ENCODE measurements at regions not wholly inside any gene's neighbourhood (a gene's known extent, or its start where the extent isn't known, plus 50 kb on each side); places are given as distances from the start of the nearest gene placed in this dataset.

- DNase-seq: no peak
These were observed 104.6 kb upstream of the BOD1 start for GRCh38 chr5:173720953-173721600.

GRCh38 chr5:173721601-173722232 lies 105.3 kb upstream of the BOD1 start:
- DNase-seq: no peak

GRCh38 chr5:173726846-173727557 lies 110.6 kb upstream of the BOD1 start:
- no peak for DNase-seq

DNA sequence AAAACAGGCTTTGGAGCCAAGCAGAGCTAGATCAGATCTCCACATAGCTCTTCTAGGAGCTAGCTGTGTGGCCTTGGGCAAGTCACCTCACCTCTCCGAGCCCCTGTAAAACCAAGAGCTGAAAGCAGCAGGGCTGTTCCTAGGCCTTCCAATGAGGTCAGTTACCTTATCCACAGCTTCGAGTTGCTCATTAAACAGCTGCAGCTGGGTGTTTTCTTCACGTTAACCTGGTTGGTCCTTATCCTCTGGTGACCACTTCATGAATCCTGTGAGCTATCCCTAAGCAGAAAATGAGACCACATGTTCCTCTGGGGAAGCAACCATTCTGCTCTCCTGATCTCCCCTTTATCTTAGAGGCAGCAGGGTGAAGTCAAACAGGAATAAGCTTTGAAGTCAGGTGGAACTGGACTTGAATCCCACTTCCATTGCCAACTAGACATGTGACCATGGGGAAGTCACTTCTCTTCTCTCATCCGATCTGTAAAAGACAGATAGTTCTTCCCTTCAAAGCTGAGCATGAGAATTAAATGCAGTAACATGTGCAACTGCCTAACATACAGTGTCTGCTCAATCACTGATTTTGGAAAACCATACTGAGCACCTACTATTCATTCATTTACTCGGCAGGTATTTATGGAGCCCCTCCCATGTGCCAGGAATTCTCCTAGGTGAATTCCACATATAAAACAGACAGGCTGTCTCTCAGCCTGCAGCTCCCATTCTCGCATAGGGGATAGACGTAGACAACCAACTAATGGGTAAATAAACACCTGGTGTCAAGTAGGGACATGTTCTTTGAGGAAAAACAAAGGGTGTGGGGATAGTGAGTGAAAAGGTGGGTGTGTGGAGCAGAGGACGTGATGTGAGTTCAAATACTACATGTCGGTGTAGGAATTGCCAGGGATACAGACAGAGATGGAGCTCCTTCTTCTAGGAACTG lies 111.7 kb upstream of the BOD1 start:
- DNase-seq: no peak

- no peak for DNase-seq
These were observed 112.8 kb upstream of the BOD1 start for GRCh38 chr5:173729079-173729765.

DNA sequence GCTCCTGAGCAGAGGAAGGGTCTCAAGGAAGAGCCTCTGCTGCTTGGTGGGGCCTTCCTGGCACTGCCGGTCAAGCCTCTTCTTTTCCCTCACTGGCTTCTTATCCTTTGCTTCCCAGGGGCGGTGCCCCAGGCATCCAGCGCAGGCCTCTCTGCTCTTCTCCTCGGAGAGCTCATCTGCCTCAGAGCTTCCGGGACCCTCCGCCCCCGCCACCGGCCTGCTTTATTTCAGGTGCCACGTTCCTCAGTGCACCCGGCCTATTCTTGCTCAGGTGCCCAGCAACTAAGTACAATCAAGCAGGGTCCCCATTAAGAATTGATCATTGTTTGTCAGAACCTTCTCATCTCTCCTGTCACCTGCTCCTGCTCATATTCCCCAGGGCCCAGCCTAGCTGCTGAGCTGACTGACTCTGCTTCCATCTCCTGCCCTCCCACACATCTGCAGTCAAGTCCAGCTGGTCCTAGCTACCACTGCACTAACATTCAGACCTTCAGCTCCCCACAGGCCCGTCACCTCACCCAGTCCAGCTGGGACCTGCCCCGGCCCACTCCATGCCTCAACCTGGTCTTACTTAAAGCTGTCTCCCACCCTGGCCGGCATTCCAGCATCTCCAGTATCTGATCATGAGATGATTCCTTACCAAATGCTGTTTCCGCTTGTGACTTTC lies 114.3 kb upstream of the BOD1 start:
- no peak for DNase-seq

GRCh38 chr5:173733021-173733420 lies 116.6 kb upstream of the BOD1 start:
- DNase-seq: no peak

DNA sequence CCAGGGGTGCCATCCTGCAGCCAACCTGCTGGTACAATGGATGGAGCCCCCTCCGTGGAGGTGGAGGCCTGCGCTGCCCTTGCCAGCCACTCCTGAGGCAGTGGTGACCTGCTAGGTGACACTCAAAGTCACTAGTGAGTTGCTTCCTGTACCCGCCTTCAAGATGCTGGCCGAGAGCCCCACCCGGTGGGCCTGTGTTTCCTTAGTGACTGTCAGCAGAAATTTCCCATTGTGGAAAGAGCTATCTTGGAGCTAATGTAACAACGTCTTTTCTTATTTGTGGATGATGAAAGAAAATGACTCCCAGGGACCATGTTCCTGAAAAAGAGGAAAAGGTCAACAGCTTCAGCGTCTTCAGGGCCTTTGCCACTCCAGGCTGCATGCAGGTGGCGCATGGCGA lies 117.0 kb upstream of the BOD1 start:
- no peak for DNase-seq

DNA sequence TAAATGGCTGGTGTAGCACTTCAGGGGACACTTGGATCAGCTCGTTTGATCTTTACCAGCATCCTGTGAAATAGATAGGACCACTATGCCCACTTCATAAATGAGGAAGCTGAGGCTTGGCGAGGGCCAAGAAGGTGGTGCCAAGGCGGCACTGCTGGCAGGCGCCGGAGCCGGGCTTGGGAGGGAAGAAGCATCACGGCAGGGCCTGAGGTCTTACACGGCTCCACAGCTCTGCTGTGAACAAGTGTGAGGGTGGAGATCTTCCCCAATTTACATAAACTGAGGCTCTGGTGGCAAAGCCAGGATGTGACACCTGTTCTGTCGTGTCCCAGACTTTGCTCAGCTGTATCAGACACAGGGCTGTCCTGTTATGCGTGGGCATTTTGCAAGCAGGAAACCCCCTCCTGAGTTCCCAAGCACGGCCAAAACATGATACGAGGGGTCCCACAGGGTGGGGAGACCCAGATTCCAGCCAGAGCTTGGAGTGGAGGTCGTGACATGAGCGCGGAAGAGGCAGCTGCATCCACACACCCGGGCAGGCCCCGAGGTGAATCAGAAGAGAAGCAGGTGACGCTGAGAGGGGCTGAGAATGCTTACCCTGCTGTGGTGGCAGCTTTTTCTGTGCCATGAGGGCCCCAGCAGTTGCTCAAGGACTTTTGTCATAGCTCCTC lies 117.5 kb upstream of the BOD1 start:
- no peak for DNase-seq

DNA sequence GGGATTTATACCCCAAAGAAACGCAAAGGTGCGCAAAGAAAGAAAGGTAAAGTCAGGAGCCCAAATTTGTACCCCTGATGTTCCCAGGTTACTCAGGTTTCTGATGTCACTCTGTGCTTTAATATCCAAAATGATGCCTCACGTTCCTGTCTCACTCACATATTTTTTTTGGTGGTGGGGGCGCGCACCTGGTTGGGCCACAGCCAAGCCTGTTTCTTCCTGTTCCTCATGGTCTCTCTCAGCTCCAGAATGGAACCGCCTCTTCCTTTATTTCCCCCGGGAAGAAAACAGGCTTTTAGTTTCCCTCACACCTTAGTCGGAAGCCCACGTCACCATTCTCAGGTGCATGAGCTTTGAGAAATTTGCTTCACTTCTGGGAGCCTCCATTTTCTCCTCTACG lies 118.3 kb upstream of the BOD1 start:
- DNase-seq: no peak

DNA sequence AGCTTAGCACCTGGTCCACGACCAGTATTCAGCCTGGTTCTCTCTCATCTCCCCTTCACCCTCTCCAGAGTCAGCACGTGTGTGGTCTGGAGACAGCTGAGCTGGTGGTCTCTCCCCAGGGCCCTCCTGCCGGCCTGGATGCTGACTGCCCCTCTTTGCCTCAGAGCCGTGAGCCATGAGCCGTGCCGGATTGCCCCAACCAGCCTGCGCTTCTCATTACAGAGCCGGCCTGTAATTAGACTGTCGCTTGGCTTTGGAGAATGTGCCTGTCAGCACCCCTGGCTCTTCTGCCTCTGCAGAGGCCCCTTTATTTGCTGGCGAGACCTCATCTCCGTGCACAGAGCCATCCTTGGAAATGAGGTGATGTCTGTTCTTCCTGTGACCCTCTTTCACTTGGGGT lies 118.7 kb upstream of the BOD1 start:
- no peak for DNase-seq

GRCh38 chr5:173735691-173736090 lies 119.2 kb upstream of the BOD1 start:
- no peak for DNase-seq

GRCh38 chr5:173736374-173736773 lies 119.9 kb upstream of the BOD1 start:
- no peak for DNase-seq

DNA sequence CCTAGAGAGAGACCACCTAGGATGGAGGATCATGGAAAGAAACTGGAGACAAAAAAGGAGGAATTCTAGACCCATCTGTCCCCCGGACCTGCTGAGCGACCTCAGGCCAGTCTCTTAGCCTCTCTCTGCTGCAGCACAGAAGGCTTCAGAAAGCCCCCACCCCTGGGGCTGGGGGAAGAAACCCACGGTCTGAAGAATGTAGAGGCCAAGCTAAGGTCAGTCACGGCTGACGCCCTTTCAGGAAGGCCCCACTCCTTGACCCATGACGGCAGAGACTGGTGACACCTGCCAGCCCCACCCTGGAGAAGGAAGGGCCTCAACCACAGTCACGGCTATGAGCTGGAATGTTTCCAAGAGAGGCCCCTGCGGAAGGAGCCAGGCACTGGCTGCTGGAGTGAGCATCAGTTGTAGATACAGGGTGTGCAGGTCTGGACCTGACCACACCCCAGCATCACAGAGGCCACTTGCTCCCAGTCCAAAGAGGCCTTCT lies 120.5 kb upstream of the BOD1 start:
- no peak for DNase-seq

- DNase-seq: no peak
These were observed 123.3 kb upstream of the BOD1 start for GRCh38 chr5:173739741-173740140.

DNA sequence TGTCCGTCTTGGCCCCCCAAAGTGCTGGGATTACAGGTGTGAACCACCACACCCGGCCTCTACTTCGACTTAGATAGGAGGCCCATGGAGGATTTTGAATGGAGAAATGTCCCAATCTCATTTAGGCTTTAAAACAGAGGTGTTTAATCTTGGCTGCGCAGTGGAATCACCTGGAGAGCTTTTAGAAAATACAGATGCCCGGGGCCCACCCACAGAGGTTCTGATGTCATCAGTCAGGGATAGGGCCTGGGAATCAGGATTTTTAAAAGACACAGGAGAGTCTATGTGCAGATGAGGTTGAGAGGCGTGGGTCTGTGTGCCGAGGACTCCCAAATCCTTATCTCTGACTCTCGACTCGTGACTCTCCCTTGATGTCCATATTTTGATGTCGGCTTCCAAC lies 124.0 kb upstream of the BOD1 start:
- no peak for DNase-seq

GRCh38 chr5:173741087-173741486 lies 124.6 kb upstream of the BOD1 start:
- DNase-seq: no peak

DNA sequence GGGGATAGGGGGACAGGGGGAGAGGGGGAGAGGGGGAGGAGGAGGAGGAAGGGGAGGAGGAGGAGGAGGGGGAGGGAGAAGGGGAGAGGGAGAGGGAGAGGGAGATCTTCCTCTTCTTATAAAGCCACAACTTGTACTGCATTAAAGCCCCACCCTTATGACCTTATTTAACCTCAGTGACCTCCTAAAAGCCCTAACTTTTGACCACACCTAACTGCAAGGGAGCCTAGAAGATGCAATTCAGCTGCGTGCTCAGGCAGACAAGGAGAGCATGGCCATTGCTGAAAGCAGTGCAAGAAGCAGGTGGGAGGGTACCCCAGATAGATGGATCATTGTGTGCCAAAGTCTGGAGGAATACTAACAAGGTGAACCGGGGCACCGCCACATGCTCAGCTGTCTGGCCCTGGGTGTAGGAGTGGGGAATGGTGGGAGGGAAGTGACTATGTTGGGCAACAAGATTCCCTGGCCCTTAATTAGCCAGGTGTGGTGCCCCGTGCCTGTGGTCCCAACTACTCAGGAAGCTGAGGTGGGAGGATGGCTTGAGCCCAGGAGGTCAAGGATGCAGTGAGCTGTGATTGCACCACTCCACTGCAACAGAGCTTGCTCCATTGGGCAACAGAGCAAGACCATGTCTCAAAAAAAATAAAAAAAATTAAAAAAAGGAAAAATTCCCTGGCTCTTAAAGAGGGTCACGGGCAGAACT lies 125.4 kb upstream of the BOD1 start:
- no peak for DNase-seq

GRCh38 chr5:173742432-173742816 lies 126.0 kb upstream of the BOD1 start:
- DNase-seq: no peak

DNA sequence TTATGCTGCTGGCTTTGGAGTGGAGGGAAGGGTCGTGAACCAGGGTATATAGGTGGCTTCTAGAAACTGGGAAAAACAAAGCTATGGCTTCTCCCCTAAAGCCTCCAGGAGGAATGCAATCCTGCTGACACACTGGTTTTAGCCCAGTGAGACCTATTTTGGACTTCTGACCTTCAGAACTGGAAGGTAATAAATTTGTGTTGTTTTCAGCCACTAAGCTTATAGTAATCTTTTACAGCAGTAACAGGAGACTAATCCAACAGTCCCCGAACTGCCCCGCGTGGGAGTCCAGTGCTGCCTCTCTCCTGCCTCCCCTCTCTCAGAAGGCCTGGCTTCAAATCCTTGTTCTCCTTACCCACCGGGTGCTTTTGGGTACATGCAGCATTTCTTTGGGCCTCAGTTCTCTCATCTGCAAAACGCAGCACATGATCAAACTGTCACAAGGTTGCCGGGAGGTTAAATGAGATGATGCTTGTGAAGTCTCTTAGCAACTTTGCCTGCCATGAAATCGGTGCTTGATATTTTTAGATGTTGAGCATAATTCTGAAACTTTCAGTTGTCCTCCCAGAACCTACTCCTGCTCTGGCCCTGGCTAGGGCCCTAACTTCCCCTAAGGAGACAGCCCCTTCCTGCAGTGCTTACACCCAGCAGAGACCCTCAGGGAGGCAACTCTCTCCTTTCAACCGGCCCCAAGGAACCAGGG lies 127.3 kb upstream of the BOD1 start:
- no peak for DNase-seq
